ENCODE measurements at regions not wholly inside any gene's neighbourhood (a gene's known extent, or its start where the extent isn't known, plus 50 kb on each side); places are given as distances from the start of the nearest gene placed in this dataset.

GRCh38 chr2:8300216-8300615 is 381.6 kb upstream of the ID2 start:
- Mint-ChIP-seq H3K9me3 (no peaks in the 10 kb centered on the region), H3K36me3 (ENCODE audit: low read depth) (no peaks in the 10 kb centered on the region), H3K4me1 (ENCODE audit: low read depth) (peaks cover 84% of the 10 kb centered on the region), H3K4me3 (no peak overlapping the region), H3K27ac (no peak overlapping the region), H3K27me3 (no peaks in the 10 kb centered on the region)
- intact Hi-C loops (cut with micrococcal nuclease): loop anchor here (5.0 to 10.0 kb wide), 2 partner anchors 123 to 385 kb away; partner anchors contain the start of gene ID2

DNA sequence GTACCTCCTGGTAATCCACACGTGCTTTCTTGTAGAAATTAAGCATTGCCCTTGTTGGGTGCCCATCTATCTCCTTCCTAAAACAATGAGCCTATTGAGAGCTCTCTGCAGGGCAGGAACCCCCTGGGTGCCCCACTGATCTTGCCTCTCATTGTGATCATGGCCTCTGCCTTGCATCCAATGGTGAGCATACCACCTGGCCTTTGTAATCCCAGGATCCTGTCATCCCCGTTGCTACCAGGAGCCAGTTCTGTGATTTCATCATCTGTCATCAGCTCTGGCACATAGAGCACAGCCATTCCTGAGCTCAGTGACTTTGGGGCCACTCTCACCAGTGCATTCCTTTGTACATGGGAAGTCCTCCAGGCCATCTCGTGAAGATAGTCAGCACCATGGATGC is 381.0 kb upstream of the ID2 start:
- peaks cover 90% of the 10 kb centered on the region for H3K4me1 Mint-ChIP-seq (ENCODE audit: low read depth)
- H3K9me3 Mint-ChIP-seq: no peaks in the 10 kb centered on the region
- peak overlapping the region; percentile 87 for H3K27ac Mint-ChIP-seq
- H3K4me3 Mint-ChIP-seq: no peak overlapping the region
- H3K36me3 Mint-ChIP-seq (ENCODE audit: low read depth): no peaks in the 10 kb centered on the region
- intact Hi-C loops (cut with micrococcal nuclease): loop anchor here (5.0 to 10.0 kb wide), 2 partner anchors 124 to 384 kb away; partner anchors contain the start of gene ID2
- no peaks in the 10 kb centered on the region for H3K27me3 Mint-ChIP-seq

DNA sequence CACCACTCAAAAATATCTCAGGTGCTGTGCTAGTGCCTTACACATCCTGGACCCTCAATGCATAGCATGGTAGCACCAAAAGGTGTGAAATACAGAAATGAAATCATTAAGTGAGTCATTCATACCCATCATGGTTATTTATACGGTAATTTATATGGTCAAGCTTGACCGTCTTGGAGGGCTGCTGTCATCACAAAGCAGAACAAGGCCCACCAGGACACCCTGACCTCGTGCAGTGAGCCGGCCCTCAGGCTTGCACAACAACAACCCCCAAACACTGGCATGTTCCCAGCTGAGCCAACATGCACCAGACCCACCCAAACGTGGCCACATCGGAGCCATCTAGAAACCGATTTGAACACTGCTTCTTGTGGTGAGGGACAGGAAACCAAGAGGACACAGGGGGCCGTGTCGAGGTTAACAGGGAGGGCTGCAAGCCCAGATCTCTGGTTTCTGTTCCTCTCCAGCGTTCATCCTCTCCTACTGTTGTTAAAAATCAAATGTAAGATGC is 378.5 kb upstream of the ID2 start:
- Mint-ChIP-seq H3K36me3 (ENCODE audit: low read depth) (no peaks in the 10 kb centered on the region), H3K27me3 (no peaks in the 10 kb centered on the region), H3K4me3 (peak overlapping the region; percentile 25), H3K27ac (peak overlapping the region; percentile 87), H3K9me3 (no peaks in the 10 kb centered on the region), H3K4me1 (ENCODE audit: low read depth) (peaks cover 92% of the 10 kb centered on the region)
- intact Hi-C loops (cut with micrococcal nuclease): loop anchor here (5.0 to 10.0 kb wide), 2 partner anchors 126 to 381 kb away; partner anchors contain the start of gene ID2

- H3K9me3 Mint-ChIP-seq: no peaks in the 10 kb centered on the region
- intact Hi-C loops (cut with micrococcal nuclease): loop anchor here (5.0 to 10.0 kb wide), 2 partner anchors 128 to 380 kb away; partner anchors contain the start of gene ID2
- no peak overlapping the region for H3K4me3 Mint-ChIP-seq
- H3K27me3 Mint-ChIP-seq: no peaks in the 10 kb centered on the region
- no peaks in the 10 kb centered on the region for H3K36me3 Mint-ChIP-seq (ENCODE audit: low read depth)
- peak overlapping the region; percentile 87 for H3K27ac Mint-ChIP-seq
- H3K4me1 Mint-ChIP-seq (ENCODE audit: low read depth): peaks cover 96% of the 10 kb centered on the region
Observed at GRCh38 chr2:8304821-8305766, 376.8 kb upstream of the ID2 start.

- Mint-ChIP-seq H3K9me3 (no peaks in the 10 kb centered on the region), H3K4me3 (no peak overlapping the region), H3K27me3 (no peaks in the 10 kb centered on the region), H3K36me3 (ENCODE audit: low read depth) (no peaks in the 10 kb centered on the region), H3K4me1 (ENCODE audit: low read depth) (peaks cover 99% of the 10 kb centered on the region), H3K27ac (peak overlapping the region; percentile 48)
- intact Hi-C loops (cut with micrococcal nuclease): loop anchor here (10.0 kb wide), 1 partner anchor 378 kb away; the partner anchor contains the start of gene ID2
Observed at GRCh38 chr2:8306530-8307351, 375.1 kb upstream of the ID2 start.

DNA sequence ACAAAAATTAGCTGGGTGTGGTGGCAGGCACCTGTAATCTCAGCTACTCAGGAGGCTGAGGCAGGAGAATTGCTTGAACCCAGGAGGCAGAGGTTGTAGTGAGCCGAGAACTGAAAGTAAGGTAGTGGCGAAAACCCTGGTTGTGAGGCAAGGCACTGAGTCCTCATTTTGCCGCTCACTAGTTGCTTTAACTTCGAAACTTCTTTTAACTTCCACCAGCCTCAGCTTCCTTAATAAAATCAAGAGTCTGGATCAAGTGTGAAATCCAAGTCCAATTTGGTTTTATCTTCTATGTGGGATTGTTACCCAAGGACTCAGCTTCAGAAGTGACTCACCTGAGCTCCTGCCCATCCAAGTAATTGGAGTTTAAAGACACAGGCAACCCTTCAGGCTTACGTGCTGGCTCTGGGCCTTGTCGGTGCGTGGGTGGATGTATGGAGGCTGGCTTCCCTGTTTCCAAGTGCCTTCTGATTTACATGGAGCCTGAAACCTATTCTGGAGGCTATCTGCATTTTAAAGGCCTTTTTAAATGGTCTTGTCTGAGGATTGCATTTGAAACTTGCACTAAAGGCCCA is 374.2 kb upstream of the ID2 start:
- no peaks in the 10 kb centered on the region for H3K36me3 Mint-ChIP-seq (ENCODE audit: low read depth)
- no peaks in the 10 kb centered on the region for H3K27me3 Mint-ChIP-seq
- H3K27ac Mint-ChIP-seq: peak overlapping the region; percentile 48
- intact Hi-C loops (cut with micrococcal nuclease): loop anchor here (10.0 kb wide), 1 partner anchor 377 kb away; the partner anchor contains the start of gene ID2
- peaks cover 99% of the 10 kb centered on the region for H3K4me1 Mint-ChIP-seq (ENCODE audit: low read depth)
- H3K4me3 Mint-ChIP-seq: no peak overlapping the region
- no peaks in the 10 kb centered on the region for H3K9me3 Mint-ChIP-seq

GRCh38 chr2:8309131-8309530 is 372.7 kb upstream of the ID2 start:
- Mint-ChIP-seq H3K27ac (peak overlapping the region; percentile 48), H3K27me3 (no peaks in the 10 kb centered on the region), H3K36me3 (ENCODE audit: low read depth) (no peaks in the 10 kb centered on the region), H3K4me1 (ENCODE audit: low read depth) (peaks cover 99% of the 10 kb centered on the region), H3K9me3 (no peaks in the 10 kb centered on the region), H3K4me3 (no peak overlapping the region)
- intact Hi-C loops (cut with micrococcal nuclease): loop anchor here (10.0 kb wide), 1 partner anchor 376 kb away; the partner anchor contains the start of gene ID2

DNA sequence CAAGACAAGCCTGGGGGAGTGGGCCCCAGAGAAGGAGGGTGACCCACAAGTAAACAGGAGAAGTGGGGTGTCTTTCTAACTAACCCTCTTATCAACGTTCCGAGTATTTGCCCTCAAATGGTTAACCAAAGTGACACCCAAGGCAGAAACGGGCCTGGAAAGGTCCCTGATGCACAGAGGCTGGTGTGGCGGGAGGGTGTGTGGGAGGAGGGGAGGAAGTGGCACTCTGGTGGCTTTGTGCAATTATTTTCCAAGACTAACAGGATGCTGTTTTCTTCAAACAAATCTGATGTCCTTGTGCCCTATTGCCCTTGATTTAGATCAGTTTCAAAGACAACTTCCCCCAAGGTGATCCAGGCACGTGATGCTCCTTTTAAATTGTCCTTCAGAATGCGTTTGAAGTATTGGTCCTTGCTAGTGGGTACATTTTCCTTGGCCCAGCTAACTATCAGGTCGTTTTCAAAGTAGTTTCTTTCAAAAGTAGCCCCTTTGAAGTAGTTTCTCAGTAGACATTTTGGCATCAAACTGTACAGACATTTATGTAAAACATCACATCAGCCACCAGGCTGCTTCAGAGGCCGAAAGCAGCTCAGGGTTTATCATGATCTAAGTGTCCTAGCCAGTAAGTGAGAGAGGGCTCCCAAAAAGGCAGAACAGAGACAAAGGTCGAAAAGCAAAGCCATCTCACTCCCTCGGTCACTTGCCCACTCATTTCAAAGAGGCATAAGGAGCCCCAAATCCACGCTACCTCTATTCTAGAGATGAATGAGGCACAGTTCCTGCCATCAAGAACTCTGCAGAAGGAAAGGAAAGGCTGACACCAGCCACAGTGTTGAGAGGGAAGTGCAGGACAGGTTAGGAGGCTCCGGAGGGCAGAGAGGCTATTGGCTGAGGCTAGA is 371.1 kb upstream of the ID2 start:
- intact Hi-C loops (cut with micrococcal nuclease): loop anchor here (5.0 kb wide), 1 partner anchor 226 kb away; no protein-coding TSS in a partner anchor
- Mint-ChIP-seq H3K36me3 (ENCODE audit: low read depth) (no peaks in the 10 kb centered on the region), H3K4me1 (ENCODE audit: low read depth) (peaks cover 99% of the 10 kb centered on the region), H3K4me3 (no peak overlapping the region), H3K27me3 (no peaks in the 10 kb centered on the region), H3K27ac (peak overlapping the region; percentile 90), H3K9me3 (no peaks in the 10 kb centered on the region)

DNA sequence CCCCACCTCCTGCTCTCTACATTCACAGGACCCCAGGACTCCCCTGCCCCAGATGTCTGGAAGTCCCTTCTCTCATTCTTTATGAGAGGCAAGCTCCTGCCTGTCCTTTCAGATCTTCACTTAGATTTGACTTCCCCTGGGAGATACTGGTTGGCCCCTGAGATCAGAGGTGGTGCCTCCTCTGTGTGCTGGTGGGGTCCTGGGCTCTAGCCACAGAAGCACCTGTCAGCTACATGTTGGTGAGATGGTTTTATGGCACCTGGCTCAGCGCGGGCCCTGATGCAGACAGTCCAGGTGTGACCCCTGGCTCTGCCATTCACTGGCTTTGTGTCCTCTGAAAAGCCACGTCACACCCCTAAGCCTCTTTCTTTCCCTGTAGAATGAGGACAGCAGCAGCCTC is 369.6 kb upstream of the ID2 start:
- Mint-ChIP-seq H3K27me3 (no peaks in the 10 kb centered on the region), H3K4me1 (ENCODE audit: low read depth) (peaks cover 98% of the 10 kb centered on the region)

DNA sequence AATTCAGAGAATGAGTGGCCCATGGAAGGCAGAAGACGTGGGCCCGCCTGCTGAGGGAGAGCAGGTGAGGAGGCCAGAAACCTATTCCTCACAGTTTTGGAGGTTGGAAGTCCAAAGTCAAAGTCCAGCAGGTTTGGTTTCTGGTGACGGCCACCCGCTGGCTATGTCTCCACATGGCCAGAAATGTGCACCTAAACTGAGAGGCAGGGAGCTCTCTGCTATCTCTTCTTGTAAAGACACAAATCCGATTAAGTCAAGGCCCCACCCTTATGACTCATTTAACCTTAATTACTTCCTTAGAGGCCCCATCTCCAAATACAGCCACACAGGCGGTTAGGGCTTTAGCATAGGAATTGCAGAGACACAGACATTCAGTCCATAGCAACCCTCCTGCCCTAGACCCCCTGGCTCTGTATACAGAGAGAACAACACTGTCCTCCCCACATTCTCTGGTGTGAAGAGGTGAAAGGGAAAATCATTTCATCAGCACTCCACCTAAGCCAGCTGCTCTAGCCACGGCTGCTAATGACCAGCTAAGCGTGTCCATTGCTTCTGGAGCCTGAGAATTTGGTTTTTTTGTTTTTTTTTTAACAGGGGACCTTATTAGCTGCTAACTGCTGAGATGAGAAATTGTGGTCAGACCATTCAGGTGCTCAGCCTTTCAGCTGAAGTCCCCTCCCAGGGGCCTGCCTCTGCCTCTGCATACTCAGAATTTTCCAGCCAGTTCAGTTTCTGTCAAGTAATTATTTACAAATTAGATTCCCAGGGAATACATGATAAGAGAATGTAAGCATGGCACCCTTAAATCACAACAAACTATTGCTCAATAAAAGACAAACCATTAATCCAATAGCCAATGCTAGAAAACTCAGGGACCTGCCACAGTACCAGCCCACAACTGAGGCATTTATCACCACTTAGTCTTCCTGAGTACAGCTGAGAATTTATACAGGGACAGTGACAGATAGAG is 368.7 kb upstream of the ID2 start:
- Mint-ChIP-seq H3K4me1 (ENCODE audit: low read depth) (peaks cover 91% of the 10 kb centered on the region), H3K36me3 (ENCODE audit: low read depth) (peaks cover 6% of the 10 kb centered on the region), H3K27me3 (no peaks in the 10 kb centered on the region), H3K27ac (peak overlapping the region; percentile 90), H3K4me3 (peak overlapping the region; percentile 56), H3K9me3 (peaks cover 9% of the 10 kb centered on the region)
- intact Hi-C loops (cut with micrococcal nuclease): loop anchor here (5.0 kb wide), 1 partner anchor 224 kb away; no protein-coding TSS in a partner anchor

More for the DNA sequence above, 369.6 kb upstream of the ID2 start:
- peak overlapping the region; percentile 90 for H3K27ac Mint-ChIP-seq
- intact Hi-C loops (cut with micrococcal nuclease): loop anchor here (5.0 kb wide), 1 partner anchor 225 kb away; no protein-coding TSS in a partner anchor
- H3K36me3 Mint-ChIP-seq (ENCODE audit: low read depth): peaks cover 4% of the 10 kb centered on the region
- peak overlapping the region; percentile 56 for H3K4me3 Mint-ChIP-seq
- peaks cover 6% of the 10 kb centered on the region for H3K9me3 Mint-ChIP-seq

- intact Hi-C loops (cut with micrococcal nuclease): loop anchor here (5.0 kb wide), 1 partner anchor 223 kb away; no protein-coding TSS in a partner anchor
- H3K27ac Mint-ChIP-seq: peak overlapping the region; percentile 90
- no peak overlapping the region for H3K4me3 Mint-ChIP-seq
- H3K27me3 Mint-ChIP-seq: no peaks in the 10 kb centered on the region
- H3K4me1 Mint-ChIP-seq (ENCODE audit: low read depth): peaks cover 86% of the 10 kb centered on the region
- H3K9me3 Mint-ChIP-seq: peaks cover 9% of the 10 kb centered on the region
- H3K36me3 Mint-ChIP-seq (ENCODE audit: low read depth): peaks cover 6% of the 10 kb centered on the region
Observed at GRCh38 chr2:8314063-8314462, 367.8 kb upstream of the ID2 start.

Measured in dendritic cell treated with granulocyte-macrophage colony-stimulating factor and Interleukin-4, amounts not matched to agents 40 ng/mL and 50 ng/mL, for 4 days (primary cell).